ENCODE measurements at regions not wholly inside any gene's neighbourhood (a gene's known extent, or its start where the extent isn't known, plus 50 kb on each side); places are given as distances from the start of the nearest gene placed in this dataset.

DNA sequence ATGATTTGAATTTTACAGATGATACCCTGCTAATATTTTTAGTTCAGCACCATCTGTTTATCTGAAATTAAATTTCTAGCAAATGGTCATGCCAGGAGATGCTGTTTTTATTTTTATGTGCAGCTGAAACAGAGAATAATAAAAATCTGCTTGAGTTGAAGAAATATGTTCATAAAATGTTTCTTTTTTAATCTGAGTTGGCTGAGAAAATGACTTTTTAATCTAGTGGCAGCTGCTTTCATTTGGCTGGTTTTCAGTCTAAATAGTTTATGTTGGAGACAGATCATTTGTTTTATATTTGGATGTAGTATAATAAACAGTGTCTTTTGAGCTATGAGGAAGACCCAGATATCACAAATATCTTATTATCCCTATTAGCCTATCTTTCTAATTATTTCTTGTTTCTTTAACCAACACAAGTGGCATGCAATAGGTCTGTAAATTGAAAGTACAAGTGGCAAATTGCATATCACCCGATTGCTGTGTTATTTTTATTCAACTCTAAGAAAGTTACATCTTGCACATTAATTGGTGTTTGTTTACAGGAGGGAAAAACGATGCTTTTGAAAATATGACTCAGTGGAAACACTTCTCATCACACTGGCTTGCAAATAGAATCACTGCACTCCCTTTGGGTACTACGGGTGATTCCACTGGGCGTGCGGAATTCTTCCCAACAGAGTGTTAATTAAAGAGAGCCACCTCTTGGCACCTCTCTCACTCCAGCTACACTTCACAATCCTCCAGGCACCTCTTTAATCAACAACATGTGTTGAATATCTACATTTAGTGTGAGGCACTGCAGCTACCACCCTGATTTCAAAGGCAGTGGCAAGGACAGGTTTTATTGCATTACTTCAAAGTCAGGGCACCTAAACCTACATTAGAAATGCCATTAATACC is 51.7 kb upstream of the AP1S2 start:
- TF ChIP-seq, protein P1, sequence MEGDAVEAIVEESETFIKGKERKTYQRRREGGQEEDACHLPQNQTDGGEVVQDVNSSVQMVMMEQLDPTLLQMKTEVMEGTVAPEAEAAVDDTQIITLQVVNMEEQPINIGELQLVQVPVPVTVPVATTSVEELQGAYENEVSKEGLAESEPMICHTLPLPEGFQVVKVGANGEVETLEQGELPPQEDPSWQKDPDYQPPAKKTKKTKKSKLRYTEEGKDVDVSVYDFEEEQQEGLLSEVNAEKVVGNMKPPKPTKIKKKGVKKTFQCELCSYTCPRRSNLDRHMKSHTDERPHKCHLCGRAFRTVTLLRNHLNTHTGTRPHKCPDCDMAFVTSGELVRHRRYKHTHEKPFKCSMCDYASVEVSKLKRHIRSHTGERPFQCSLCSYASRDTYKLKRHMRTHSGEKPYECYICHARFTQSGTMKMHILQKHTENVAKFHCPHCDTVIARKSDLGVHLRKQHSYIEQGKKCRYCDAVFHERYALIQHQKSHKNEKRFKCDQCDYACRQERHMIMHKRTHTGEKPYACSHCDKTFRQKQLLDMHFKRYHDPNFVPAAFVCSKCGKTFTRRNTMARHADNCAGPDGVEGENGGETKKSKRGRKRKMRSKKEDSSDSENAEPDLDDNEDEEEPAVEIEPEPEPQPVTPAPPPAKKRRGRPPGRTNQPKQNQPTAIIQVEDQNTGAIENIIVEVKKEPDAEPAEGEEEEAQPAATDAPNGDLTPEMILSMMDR (IDR thresholded peaks at IDR 0.05; ENCODE audit: control insufficient read depth, insufficient read depth, low read depth, low read length, missing control alignments): no peak
- no peak overlapping the region for H3K4me3 ChIP-seq (ENCODE audit: control insufficient read depth, low read depth, low read length)
- DNase-seq (ENCODE audit: low read depth): no peak

Data from AG09309 (cell line).